GM23248 (cell line): ENCODE measurements at regions not wholly inside any gene's neighbourhood (a gene's known extent, or its start where the extent isn't known, plus 50 kb on each side); places are given as distances from the start of the nearest gene placed in this dataset.

ENCODE experiments used
- EZH2 ChIP-seq: fragments of 200-600 bp; sonication (generic); IDR thresholded peaks from 2 replicates; pipeline ENCODE4 v1.6.1; 2018; ENCODE audit warnings: antibody characterized with exemption, mild to moderate bottlenecking; ENCODE audit not compliant: insufficient read depth, poor library complexity, severe bottlenecking
- EZH2phosphoT487 ChIP-seq: fragments of 200-600 bp; sonication (generic); IDR thresholded peaks from 2 replicates; pipeline ENCODE4 v1.6.1; 2018; ENCODE audit warnings: antibody characterized with exemption, moderate library complexity, mild to moderate bottlenecking, low read depth; ENCODE audit not compliant: insufficient read depth

GRCh38 chr6:91267246-91267645 lies 680.4 kb upstream of the MAP3K7 start:
- TF ChIP-seq EZH2, result no peak
- TF ChIP-seq EZH2phosphoT487, result no peak
